Left lung (tissue), 4 donors: ENCODE measurements at regions not wholly inside any gene's neighbourhood (a gene's known extent, or its start where the extent isn't known, plus 50 kb on each side); places are given as distances from the start of the nearest gene placed in this dataset.

Experiments used
- ATAC-seq: fragments of 200-7000 bp; cut with Tn5 transposase; one replicate; pipeline ENCODE4 v1.9.1; 2020; ENCODE audit warnings: moderate library complexity
- DNase-seq, 4 donors: peaks; one replicate each; pipeline ENCODE4 v3.0.0-alpha.2; 2013 to 2020
- H3K27ac ChIP-seq, 2 donors: fragments of 200-600 bp; sonication (generic) in 1 of 2; one replicate each; pipeline versions ENCODE4 v1.5.0 to v1.8.0; 2020 to 2021
- H3K27me3 ChIP-seq, 2 donors: fragments of 200-600 bp; sonication (generic) in 1 of 2; one replicate each; pipeline versions ENCODE4 v1.5.0 to v1.8.0; 2020 to 2021
- H3K36me3 ChIP-seq, 2 donors: fragments of 200-600 bp; sonication (generic) in 1 of 2; one replicate each; pipeline versions ENCODE4 v1.5.0 to v1.8.0; 2020 to 2021
- H3K4me1 ChIP-seq, 2 donors: fragments of 200-600 bp; one replicate each; pipeline ENCODE4 v1.8.0; 2021
- H3K4me3 ChIP-seq, 2 donors: fragments of 200-600 bp; sonication (generic) in 1 of 2; one replicate each; pipeline versions ENCODE4 v1.5.0 to v1.8.0; 2020 to 2021; ENCODE audit warnings: mild to moderate bottlenecking in 1 of 2
- H3K9me3 ChIP-seq, 2 donors: fragments of 200-600 bp; sonication (generic) in 1 of 2; one replicate each; pipeline versions ENCODE4 v1.5.0 to v1.8.0; 2020 to 2021
- intact Hi-C, 2 donors: fragments of 100-400 bp; cut with DNase I; formaldehyde crosslinking; loops; one replicate each; pipeline versions ENCODE4 v1.11.2 to v1.14.2; 2022
- TF ChIP-seq, protein P1 (sequence below), 2 donors: fragments of 200-600 bp; sonication (generic) in 1 of 2; IDR thresholded peaks; one replicate each; pipeline versions ENCODE4 v1.5.0 to v1.8.0; 2021; ENCODE audit warnings: antibody characterized with exemption in 2 of 2
- donor health status: DM: no; HTN: yes; CAD: no.
- donor health status: DM: no; HTN: no; CAD: no.

DNA sequence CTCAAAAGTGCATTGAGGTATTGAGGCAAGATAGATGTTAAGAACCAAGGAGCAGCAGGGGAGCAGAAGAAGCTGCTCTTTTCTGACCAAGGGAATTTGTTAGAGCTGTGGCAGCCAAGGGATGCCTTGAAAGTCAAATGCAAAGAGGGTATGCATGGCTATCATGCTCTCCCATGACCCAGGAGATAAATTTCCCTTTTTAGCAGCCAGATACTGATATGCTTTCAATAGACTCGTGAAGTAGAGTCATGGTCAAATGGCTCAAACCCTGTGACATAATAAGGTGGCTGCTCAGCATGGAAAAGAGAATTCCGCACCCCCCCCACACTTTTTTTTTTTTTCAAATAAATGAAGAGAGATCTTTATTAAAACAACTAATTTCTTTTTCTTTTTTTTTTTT, 180.9 kb upstream of the ACTBL2 start:
- Histone ChIP-seq H3K9me3 (no peaks in the 10 kb centered on the region), H3K4me1 (no peaks in the 10 kb centered on the region), H3K27me3 (no peaks in the 10 kb centered on the region), H3K27ac (no peak overlapping the region), H3K4me3 (no peak overlapping the region), H3K36me3 (no peaks in the 10 kb centered on the region)
- intact Hi-C loops: no loop called here
- DNase-seq (no peak), ATAC-seq (no peak)
- TF ChIP-seq, protein P1, sequence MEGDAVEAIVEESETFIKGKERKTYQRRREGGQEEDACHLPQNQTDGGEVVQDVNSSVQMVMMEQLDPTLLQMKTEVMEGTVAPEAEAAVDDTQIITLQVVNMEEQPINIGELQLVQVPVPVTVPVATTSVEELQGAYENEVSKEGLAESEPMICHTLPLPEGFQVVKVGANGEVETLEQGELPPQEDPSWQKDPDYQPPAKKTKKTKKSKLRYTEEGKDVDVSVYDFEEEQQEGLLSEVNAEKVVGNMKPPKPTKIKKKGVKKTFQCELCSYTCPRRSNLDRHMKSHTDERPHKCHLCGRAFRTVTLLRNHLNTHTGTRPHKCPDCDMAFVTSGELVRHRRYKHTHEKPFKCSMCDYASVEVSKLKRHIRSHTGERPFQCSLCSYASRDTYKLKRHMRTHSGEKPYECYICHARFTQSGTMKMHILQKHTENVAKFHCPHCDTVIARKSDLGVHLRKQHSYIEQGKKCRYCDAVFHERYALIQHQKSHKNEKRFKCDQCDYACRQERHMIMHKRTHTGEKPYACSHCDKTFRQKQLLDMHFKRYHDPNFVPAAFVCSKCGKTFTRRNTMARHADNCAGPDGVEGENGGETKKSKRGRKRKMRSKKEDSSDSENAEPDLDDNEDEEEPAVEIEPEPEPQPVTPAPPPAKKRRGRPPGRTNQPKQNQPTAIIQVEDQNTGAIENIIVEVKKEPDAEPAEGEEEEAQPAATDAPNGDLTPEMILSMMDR (IDR thresholded peaks at IDR 0.05): no peak

DNA sequence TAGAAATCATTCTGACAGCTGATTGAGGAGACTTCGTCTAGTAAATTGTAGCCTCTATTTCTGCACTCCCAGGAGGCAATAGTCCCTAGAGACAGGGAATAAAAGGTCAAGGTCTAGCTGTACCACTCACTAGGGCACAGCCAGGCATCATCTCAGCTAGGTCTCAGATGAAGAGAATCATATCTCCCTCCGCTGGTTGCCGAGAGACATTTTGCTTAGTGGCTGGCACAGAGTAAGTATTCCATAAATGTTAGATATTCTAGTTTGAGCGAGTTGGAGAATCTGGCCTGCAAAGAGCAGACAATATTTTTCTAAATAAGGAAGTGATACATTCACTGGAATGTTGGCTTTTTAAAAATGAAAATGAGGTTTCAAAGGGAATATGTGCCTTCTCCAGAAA, 180.4 kb upstream of the ACTBL2 start:
- Histone ChIP-seq H3K9me3 (no peaks in the 10 kb centered on the region), H3K27me3 (no peaks in the 10 kb centered on the region), H3K4me3 (no peak overlapping the region), H3K4me1 (no peaks in the 10 kb centered on the region), H3K27ac (no peak overlapping the region), H3K36me3 (no peaks in the 10 kb centered on the region)
- DNase-seq: no peak
- intact Hi-C loops: no loop called here
- no peak for ATAC-seq
- TF ChIP-seq, protein P1 (IDR thresholded peaks at IDR 0.05): no peak

DNA sequence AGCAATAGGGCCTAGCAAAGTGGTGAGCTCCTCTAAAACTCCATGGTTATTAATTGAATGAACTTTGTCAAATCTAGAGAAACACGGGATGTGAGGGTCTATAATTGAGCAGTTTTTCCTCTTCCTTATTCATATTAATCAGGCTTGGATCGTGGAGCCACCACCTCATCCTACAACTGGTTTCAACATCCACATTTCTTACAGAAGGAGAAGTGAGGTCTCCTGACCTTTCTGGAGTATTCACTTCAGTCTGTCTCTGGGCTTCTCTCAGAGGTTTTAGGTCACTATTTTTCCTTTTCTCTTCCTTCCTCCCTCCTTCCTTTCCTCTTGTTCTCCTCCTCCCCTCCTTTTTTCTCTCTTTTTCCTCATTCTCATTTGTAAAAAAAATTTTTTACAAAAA, 177.3 kb upstream of the ACTBL2 start:
- H3K27ac ChIP-seq: no peak overlapping the region
- TF ChIP-seq, protein P1 (IDR thresholded peaks at IDR 0.05): no peak
- no peaks in the 10 kb centered on the region for H3K9me3 ChIP-seq
- intact Hi-C loops: no loop called here
- no peaks in the 10 kb centered on the region for H3K27me3 ChIP-seq
- no peak for DNase-seq
- H3K4me1 ChIP-seq: no peaks in the 10 kb centered on the region
- no peak overlapping the region for H3K4me3 ChIP-seq
- no peaks in the 10 kb centered on the region for H3K36me3 ChIP-seq
- ATAC-seq: no peak

DNA sequence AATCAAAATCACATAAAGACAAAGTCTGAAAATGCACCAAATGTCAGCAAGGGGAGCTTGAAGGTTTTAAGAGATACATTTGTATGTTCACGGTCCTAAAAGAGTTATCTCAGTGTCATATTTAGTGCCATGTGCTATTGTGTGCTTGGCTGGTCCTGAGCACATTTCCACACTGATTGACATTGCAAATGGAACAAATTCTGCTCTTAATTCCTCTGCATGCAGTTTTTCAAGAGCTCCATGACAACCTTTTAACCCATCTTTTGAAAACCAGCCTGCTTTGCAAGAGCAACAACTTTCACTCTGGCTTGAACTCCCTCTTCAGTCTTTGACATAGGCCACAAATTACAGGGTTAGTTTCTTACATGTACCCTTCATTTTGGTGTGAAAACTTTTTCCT, 175.4 kb upstream of the ACTBL2 start:
- DNase-seq (no peak), ATAC-seq (no peak)
- H3K4me1 ChIP-seq: no peaks in the 10 kb centered on the region
- no peaks in the 10 kb centered on the region for H3K9me3 ChIP-seq
- no peak overlapping the region for H3K27ac ChIP-seq
- H3K36me3 ChIP-seq: no peaks in the 10 kb centered on the region
- TF ChIP-seq, protein P1 (IDR thresholded peaks at IDR 0.05): no peak
- H3K4me3 ChIP-seq: no peak overlapping the region
- intact Hi-C loops: no loop called here
- H3K27me3 ChIP-seq: no peaks in the 10 kb centered on the region

DNA sequence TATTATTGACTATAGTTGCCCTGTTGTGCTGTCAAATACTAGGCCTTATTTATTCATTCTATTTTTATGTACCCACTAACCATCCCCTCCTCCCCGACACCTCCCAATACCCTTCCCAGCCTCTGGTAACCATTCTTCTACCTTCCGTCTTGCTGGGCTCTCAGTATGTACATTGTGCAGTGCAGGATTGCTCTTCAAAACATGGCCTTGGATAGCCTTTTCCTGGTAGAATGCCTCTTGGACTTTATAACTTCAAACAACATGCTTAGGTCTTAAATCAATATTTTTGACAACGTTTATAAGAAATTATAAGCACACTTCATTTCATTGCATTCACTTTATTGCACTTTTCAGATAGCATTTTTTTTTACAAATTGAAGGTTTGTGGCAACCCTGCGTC, 172.6 kb upstream of the ACTBL2 start:
- no peaks in the 10 kb centered on the region for H3K27me3 ChIP-seq
- H3K27ac ChIP-seq: no peak overlapping the region
- ATAC-seq (no peak), DNase-seq (no peak)
- intact Hi-C loops: no loop called here
- no peaks in the 10 kb centered on the region for H3K9me3 ChIP-seq
- H3K4me1 ChIP-seq: no peaks in the 10 kb centered on the region
- H3K36me3 ChIP-seq: no peaks in the 10 kb centered on the region
- TF ChIP-seq, protein P1 (IDR thresholded peaks at IDR 0.05): no peak
- H3K4me3 ChIP-seq: no peak overlapping the region
